HG03025 (cell line): ENCODE measurements at regions not wholly inside any gene's neighbourhood (a gene's known extent, or its start where the extent isn't known, plus 50 kb on each side); places are given as distances from the start of the nearest gene placed in this dataset.

Experiments used
- ATAC-seq: cut with Tn5 transposase; IDR thresholded peaks from one replicate; pipeline ENCODE4 v1.9.1; 2021; ENCODE audit warnings: mild to moderate bottlenecking, moderate library complexity; ENCODE audit not compliant: unreplicated experiment, low FRiP score

DNA sequence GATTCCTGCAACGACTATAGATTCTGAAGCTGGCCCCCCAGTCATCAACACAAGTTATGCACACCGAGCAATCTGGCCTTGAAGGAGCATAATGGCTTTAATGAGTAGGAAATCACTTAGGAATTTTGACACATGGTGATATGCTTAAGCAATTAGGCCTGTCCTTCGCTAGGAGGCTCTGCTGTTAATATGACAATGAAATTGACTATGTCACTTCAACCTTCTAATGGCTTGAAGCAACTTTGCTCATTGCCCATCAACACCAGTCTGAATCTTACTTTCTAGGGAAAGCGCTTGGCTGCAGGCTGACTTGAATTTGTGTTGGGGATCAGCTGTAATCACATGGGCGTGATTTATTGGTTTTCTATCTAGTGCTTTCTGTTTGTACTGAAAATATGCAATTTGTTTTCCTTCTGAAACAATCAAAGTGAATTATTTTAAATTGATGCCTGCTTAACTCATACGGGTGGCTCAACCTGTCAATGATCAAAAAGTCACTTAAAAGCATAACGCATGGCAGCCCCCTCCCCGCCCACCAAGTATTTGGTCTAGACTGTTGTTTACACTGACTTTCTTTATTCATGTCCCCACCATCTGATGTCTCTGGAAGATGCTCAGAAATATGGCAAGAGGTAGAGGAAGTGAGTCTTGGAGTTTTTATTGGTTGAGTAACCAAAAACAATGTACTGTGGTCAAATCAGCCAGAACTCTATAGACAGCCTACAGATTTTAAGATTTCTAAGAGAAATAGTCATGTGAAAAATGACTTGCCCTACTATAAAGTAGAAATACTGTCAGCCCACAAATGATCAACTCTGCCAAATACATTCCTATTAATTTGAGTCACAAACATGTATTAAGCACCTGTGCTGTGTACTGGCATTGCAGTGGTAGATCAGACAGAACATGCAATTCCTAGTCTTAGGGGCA is 344.9 kb downstream of the RBM43 start:
- ATAC-seq: no peak

DNA sequence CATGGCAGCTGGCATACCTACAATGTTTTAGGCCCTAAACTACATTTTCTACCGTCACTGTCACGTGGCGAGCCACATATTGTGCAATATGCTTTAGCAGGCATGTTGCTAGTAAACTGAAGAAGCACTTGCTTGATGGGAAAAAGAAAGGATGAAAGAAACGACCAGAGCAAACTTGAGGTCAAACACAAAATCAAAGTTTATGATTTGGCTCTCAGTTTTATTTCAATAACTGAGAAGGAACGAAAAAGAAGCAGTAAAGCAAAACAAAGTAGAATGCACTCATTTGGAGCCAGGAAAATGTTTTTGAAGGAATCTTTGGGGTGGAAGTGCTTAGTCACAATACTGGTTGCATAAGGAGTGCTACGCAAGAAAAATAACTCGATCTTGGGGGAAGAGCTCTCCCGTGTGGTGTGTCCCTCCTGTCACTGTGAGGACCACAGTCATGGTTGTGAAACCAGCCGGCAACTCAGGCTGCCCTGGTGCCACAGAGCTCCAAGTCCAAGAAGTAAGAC is 349.8 kb downstream of the RBM43 start:
- no peak for ATAC-seq

DNA sequence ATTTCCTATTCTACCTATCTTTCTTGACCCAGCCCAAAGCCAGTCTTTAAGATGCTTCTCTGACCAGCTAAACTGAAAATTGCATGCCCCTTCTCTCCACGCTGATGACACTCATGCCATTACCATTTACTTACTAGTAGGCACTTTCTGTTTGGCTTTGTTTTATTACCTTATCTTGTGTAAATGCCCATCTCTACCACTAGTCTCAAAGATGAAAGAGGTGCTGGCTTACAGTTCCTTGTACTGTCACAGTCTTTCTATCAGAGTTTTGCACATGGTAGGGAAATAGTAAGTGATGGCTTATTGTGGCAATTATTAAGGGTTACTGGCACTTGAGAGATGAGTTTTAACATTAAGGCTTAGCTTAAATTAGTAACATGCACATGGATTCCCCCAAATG is 352.1 kb downstream of the RBM43 start:
- no peak for ATAC-seq

DNA sequence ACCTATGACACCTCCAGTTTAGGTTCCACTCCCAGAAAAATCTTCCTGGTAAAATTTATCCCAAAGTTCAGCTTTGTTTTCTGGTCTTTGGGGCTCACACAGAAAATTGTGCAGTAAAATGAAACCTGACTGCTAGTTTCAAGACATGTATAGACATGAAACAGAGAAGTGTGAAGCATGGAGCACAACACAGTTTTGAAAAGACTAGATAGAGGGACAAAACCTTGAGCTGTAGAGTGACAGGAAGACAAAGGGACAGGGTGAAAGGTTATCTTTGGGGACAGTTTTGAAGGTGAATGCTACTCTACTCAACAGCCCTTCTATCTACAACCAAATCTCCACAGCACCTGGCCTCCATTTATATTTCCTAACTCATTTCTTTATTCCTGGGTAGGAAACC is 352.6 kb downstream of the RBM43 start:
- ATAC-seq: peak; percentile 97

DNA sequence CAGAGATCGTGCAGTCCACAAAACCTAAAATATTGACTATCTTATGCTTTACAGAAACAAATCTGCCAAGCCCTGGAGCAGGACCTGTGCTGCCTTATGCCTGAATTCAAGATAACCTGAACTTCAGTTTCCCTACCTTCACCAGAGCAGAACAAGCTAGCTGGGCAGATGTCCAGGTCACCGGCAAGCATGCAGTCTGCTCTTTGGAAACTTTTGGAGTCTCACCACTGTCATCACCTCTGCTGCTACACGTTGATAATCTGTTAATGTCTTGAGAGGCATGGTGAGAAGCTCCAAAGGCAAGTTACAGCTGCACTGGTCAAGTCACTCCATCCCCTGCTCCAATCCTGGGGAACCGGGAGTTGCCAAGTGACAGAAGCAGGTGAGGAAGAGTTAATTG is 354.2 kb downstream of the RBM43 start:
- no peak for ATAC-seq

DNA sequence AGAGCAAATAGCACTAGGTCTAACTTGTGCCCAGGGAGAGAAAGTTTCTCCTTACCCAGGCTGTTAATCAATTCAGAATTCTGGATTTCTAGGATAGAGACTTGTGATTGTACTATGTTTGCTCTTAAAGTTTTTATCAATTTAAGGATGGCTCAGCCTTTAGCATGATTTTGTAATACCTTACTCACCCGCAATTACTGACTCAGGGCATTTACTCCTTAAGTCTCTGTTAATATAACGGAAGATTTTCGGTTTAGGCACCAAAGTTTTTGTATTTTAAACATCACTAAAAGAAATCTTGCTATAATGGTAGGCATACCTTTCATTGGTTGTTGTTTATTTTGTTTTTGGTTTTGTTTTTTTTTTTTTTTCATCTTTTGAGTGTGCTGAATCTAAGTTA is 358.2 kb downstream of the RBM43 start:
- ATAC-seq: no peak

DNA sequence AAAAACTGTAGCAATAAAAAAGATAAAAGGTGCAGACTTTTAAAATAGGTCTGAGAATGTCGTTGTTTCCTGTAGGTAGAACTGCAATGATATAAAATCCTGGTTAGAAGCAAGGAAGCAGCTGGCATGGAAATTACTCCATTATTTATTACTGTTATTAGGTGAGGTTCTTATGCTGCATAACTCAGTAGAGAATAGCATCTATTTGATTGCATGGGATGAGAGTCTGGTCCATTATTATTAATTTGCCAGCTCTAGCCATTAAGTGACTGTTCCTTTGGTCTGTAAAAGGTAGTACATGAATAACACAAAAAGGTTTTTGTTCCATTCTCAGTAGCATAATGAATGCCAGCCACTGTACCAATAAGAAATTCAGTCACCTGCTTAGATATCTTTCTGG is 358.6 kb downstream of the RBM43 start:
- no peak for ATAC-seq

DNA sequence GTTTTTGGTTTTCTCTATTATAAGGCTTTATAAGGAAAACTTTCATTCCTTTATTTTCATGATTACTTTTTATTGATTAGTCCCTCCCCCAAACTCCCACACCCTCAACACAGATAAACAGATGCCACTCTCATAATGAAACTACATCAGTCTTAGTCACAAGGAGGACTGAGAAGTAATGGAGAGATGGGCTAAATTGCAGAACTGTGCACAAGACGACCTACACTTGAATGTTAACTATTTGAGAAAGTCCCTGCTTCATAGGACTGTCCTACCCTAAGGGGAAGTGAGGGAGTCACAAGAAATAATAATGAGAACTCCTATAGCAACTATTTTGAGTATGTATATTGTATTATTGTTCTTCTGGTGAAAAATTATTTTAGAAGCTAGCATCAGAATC is 360.8 kb downstream of the RBM43 start:
- ATAC-seq: no peak

DNA sequence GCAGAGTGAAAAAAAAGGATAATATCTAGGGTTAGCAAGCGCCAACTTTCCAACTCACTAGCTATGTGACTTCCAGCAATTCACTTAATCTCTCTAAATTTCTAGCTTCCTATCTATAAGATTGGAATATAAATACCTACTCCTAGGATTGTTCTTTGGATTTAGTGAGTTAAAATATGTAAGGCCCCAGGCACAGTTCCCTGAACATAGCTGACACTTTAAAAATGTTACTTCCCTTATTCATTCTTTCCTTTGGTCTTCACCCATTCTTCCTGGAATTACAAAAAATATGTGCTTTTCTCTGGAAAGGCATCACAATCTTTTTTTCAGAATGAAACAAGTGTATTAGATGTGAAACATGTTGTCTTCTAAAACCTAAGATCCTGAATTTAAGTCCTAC is 365.7 kb downstream of the RBM43 start:
- no peak for ATAC-seq

DNA sequence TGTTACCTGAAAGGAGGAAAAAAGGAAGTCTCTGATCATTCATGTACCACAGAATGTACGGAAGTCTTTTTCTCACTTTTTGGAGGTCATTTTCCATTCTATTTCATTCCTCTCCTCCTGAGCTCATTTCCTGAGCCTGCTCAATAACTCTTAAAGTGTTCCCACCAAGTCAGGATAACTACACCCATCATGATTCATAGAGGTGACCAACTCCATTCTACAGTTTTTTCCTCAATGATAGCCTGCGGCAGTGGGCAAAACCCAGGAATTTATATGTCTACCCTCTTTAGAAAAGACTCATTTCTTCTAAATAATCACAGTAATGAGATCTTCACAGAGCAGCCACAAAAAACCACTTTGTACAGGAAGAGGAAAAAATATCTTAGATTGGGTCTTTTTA is 372.5 kb downstream of the RBM43 start:
- ATAC-seq: no peak

DNA sequence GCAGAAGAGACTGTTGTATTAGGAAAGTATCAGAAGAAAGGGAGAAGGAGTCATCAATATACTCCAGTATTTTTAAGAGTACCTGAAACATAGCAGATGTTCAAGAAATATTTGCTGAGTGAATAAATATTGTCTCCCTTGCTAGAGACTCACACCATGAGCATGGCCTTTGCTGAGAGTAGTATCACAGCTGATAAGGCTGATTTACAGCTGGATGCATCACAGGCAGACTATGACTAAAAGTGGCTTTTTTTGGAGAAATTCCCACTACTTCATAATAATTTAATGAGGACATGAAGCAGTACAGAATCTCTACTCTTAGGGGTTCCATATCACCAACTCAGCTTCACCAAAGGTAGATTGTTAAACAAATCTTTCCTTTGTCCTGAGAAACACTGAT is 373.3 kb downstream of the RBM43 start:
- ATAC-seq: no peak

DNA sequence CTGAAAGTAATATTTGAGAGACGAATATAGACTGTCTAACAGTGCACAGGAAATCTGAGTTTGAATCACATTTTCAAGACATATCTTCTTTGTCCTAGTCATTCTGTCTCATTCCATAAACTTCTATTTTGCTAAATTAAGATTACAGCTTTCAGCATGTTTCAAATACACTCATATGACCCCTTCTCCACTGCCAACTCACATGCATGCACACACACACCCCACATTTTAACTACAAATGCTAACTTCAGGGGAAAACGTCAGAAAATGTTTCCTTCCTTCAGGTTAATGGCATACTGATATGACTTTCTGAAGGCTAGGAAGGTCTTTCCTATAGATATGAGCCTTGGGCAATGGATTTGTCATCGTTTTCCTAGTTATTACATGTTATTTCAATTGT is 373.7 kb downstream of the RBM43 start:
- no peak for ATAC-seq

DNA sequence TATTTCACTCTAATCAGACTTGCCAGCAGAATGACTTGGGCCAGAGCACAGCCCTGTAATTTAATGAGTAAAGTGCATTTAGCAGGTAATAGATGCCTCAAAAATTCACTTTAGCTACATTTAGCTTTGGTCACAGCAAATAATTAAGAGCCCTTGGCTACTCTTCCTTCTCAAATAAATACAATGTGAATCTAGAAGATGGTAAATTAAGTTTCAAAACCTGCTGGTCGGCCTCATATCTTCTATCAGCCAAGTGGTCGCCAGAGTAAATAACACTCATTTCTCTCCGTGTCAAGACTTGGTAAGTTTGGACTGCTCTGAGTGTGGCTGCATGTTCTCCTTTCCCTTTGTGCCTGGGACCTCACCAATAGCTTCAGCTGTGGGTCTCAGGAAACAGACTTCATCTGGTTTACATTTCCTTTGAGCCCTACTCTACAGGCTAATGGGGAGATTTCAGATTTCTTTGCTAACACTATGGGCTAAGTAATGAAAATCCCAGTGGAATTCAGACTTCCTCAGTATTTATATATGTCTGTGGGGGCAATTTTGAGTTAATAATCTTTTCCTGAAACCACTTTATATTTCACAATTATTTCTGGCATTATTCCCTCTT is 375.8 kb downstream of the RBM43 start:
- ATAC-seq: no peak

DNA sequence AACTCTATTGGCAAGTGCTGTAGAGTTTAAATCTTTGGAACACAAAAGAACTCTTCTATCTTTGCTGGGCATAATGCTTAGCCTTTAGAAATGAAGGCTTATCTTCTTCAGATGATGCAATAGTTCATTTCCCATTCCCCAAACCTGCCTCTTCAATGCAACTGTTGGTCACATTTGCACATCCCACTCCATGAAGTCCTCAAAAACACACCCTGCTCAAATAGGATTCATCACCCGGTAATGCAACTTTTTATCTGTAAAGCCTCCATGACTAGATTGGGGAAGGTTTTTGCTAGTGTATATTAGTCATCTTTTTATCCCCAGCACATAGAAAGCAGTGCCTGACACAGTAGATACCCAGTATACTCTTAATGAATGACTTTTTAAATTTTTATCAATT is 376.4 kb downstream of the RBM43 start:
- no peak for ATAC-seq

DNA sequence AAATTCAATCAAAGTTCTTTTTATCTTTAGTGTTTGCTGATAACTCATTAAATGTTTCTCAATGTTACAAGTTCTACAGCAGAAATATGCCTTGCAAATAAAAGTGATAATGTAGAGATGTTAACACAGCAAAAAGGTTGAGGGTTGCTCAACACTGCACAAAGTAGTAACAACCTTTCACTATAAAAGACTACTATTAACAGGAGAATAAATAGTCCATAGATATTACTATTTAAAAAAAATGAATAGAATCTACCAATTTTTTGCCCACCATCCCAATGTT is 378.1 kb downstream of the RBM43 start:
- no peak for ATAC-seq

DNA sequence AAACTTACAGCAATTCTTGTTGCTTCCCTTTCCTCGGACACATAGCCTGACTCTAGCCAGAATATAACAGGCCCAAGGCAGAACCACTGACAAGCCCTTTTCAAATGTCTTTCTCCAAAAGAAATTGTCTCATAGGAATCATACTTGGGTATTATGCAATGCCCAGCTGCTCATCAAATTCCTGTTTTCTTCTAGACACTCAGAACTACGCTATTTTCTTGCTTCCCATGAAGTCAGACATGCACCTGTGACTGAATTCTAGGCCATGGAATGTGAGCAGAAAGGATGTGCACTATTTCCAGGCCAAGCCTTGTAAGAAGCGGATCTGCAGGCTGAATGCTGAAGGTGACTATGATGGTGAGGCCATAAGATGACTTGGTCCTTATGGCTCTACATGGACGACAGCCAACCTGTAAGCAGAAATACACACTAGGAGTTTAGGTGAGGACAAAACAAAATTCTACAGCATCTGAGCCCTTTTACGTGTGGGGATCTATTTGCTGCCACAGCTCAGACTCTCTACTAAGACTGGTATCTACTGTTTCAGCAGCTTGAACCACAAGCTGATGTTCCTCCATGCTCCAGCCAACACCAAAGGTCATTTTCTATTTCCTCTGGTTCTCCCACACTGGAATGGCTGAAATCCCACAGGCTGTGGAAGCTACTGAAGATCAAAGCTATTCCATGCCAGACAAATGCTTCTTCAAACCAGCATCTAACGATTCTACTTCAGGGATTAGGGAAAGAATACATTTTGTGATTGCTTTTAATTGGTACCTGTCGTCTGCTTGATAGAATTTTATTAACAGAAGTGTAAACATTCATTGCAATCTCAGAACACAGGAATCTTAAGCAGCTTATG is 378.7 kb downstream of the RBM43 start:
- no peak for ATAC-seq

DNA sequence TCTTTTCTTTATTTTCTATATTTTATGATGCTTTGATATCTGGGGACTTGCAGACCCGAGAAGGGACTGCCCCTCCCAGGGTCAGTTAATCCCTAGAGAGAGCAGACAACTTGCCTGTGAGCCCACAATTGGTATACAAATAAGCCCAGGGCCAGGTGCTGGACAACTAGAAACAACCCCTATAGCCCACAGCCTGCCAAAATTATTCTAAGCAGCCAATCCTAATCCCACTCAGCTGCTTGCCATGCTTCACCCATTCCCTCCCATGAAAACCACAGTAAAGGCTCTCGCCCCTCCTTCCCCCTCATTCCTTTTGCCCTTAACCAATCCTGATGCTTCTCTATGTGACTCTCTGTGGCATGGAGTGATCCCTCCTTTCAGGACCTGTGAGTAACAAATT is 380.7 kb downstream of the RBM43 start:
- no peak for ATAC-seq

DNA sequence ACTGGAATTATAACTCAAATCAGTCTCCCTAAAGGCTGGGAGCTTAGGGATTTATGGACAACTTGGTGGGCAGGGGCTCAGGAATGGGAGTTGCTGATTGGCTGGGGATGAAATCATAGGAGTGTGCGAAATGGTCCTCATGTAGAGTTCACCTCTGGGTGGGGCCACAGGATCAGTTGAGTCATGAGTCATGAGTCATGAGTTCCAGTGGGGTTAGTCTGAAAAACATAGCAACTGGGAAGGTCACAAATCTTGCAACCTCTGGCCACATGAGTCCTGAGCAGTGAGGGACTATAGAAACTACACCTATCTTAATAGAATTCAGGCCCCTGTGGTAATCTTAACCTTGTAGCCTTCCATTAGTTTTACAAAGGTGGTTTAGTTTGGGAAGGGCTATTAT is 383.3 kb downstream of the RBM43 start:
- ATAC-seq: no peak

DNA sequence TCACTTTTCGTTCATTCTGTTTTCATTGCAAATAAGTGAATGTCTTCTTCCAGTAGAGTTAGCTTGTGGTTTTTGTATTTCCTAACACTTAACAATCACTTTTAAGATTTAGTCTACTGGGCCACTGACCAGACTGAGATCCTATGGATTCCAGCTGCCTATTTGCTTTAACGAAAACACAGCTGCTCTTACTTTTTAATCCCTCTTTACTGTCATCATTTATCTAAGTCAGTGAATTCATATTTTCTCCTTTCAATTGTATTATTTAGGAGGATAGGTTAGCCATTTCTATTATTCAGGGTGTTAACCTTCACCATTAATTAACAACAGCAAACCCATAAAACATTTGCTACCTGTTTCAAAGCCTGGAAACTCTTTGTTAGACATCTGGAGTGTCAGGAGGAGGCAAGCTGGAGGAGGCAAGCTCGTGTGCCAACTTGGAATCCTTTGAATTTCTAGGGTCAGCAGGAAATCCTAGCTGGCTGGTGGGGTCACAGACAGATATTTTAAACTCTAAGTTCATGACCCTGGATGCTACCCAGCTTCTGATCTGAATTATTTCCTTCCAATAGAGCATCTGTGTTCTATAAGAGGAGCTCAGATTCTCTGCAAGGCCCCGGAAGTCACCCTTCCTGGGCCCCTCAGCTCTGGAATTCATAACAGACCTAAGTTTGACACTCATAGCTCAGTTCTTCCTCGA is 385.3 kb downstream of the RBM43 start:
- ATAC-seq: no peak

DNA sequence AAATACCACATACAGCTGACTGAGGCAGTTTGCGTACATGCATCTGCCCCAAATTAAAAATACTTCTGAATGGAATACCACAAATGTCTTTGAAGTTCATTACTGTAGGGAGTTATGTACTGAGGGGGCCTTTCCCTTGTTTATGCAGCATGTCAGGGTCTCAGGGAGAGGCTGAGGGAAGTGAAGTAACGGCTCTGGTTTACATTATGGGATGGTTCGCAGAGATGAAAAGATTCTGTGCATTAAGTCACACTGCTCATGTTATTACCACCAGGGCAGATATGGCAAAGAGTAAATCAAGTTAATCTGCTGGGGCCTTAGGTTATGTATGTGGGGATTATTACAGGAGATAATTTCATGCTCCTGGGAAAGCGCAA is 385.9 kb upstream of the RND3 start:
- no peak for ATAC-seq
